K562 (cell line): ENCODE measurements at regions not wholly inside any gene's neighbourhood (a gene's known extent, or its start where the extent isn't known, plus 50 kb on each side); places are given as distances from the start of the nearest gene placed in this dataset.

Experiments used
- CC2D1A ChIP-seq: fragments of 450-650 bp; IDR thresholded peaks from 2 replicates; pipeline ENCODE4 v1.6.1; 2017; ENCODE audit warnings: mild to moderate bottlenecking
- E2F1 ChIP-seq: sonication (generic); formaldehyde crosslinking; IDR thresholded peaks from 2 replicates; pipeline ENCODE4 v1.8.1; 2023; ENCODE audit warnings: mild to moderate bottlenecking, missing genetic modification reagents, moderate library complexity
- ELF4 ChIP-seq: fragments of 450-650 bp; formaldehyde crosslinking; IDR thresholded peaks from 2 replicates; pipeline ENCODE4 v1.4.0; 2022; ENCODE audit warnings: missing genetic modification characterization
- HINFP ChIP-seq: fragments of 450-650 bp; conservative IDR thresholded peaks from 2 replicates; pipeline ENCODE4 v1.6.1; 2016; ENCODE audit warnings: missing genetic modification characterization, low read depth, mild to moderate bottlenecking, control low read depth, missing compliant biosample characterization
- HMGN3 ChIP-seq: IDR thresholded peaks from 2 replicates; pipeline ENCODE4 v1.6.1; 2011; ENCODE audit warnings: borderline replicate concordance, low read depth, mild to moderate bottlenecking, mixed read lengths, low read length; ENCODE audit not compliant: insufficient read length; ENCODE audit errors: extremely low read depth
- HOMEZ ChIP-seq: fragments of 250-450 bp; sonication (Bioruptor Pico); IDR thresholded peaks from 2 replicates; pipeline ENCODE4 v1.4.0; 2020; ENCODE audit warnings: mild to moderate bottlenecking, moderate library complexity
- MEIS2 ChIP-seq: fragments of 450-650 bp; IDR thresholded peaks from 2 replicates; pipeline ENCODE4 v1.6.1; 2014; ENCODE audit warnings: mild to moderate bottlenecking; ENCODE audit not compliant: partially characterized antibody
- NCOA1 ChIP-seq: fragments of 450-650 bp; IDR thresholded peaks from 2 replicates; pipeline ENCODE4 v1.6.1; 2016; ENCODE audit warnings: low read depth
- PPARD ChIP-seq: fragments of 250-450 bp; sonication (Bioruptor Pico); IDR thresholded peaks from 2 replicates; pipeline ENCODE4 v1.8.0; 2022; ENCODE audit warnings: inconsistent platforms, mild to moderate bottlenecking, moderate library complexity
- USF2 ChIP-seq: sonication (generic); formaldehyde crosslinking; IDR thresholded peaks from 2 replicates; pipeline ENCODE4 v1.5.0; 2020; ENCODE audit warnings: missing genetic modification reagents
- ZBTB1 ChIP-seq: sonication (generic); formaldehyde crosslinking; IDR thresholded peaks from 2 replicates; pipeline ENCODE4 v1.8.1; 2023; ENCODE audit warnings: missing genetic modification reagents, low read depth, mild to moderate bottlenecking, borderline replicate concordance
- ZBTB40 ChIP-seq, 2 experiments: fragments of 450-650 bp in 1 of 2; sonication (generic) in 1 of 2; formaldehyde crosslinking in 1 of 2; IDR thresholded peaks; 2 replicates each; pipeline versions ENCODE4 v1.7.1 to v1.9.0; 2016 to 2022; ENCODE audit warnings: inconsistent platforms in 1 of 2, mild to moderate bottlenecking in 1 of 2, missing genetic modification reagents in 1 of 2
- ZNF24 ChIP-seq: fragments of 450-650 bp; IDR thresholded peaks from 2 replicates; pipeline ENCODE4 v1.6.1; 2016

GRCh38 chr6:50962213-50962759 lies 143.6 kb downstream of the TFAP2B start (continued):
- no peak for TF ChIP-seq ZBTB40 (IDR thresholded peaks at IDR 0.05)
- TF ChIP-seq ZBTB40 (CRISPR knock-in tag; IDR thresholded peaks at IDR 0.05), result no peak
- TF ChIP-seq ZNF24, result 0 out of 2 replicates have a peak, but pooled peaks have one; percentile 38
- TF ChIP-seq CC2D1A, result peak; percentile 63; the same call in 1 of the 2 replicates
- TF ChIP-seq MEIS2, result peak; percentile 91
- no peak for TF ChIP-seq PPARD (CRISPR knock-in tag)
- TF ChIP-seq ELF4 (CRISPR knock-in tag), result peak; percentile 91; the same call in 1 of the 2 replicates
- TF ChIP-seq HMGN3, result no peak
- no peak for TF ChIP-seq USF2 (CRISPR knock-in tag)
- peak; percentile 55; the same call in 1 of the 2 replicates for TF ChIP-seq HINFP (tag)
- no peak for TF ChIP-seq HOMEZ (CRISPR knock-in tag)
- TF ChIP-seq ZBTB1 (CRISPR knock-in tag), result no peak
- peak; percentile 37; the same call in 1 of the 2 replicates for TF ChIP-seq NCOA1
- TF ChIP-seq E2F1 (CRISPR knock-in tag), result no peak
